Natural killer cell (primary cell): ENCODE measurements at regions not wholly inside any gene's neighbourhood (a gene's known extent, or its start where the extent isn't known, plus 50 kb on each side); places are given as distances from the start of the nearest gene placed in this dataset.

Experiments
- ATAC-seq, 3 donors: fragments of 150-1000 bp in 2 of 3; fragments of 200-7000 bp in 1 of 3; cut with Tn5 transposase; 1 replicate in 1 of 3; 2 replicates in 2 of 3; pipeline ENCODE4 v1.10.0; 2021; ENCODE audit warnings: mild to moderate bottlenecking in 2 of 3, moderate library complexity in 2 of 3
- DNase-seq, 2 donors: peaks; one replicate each; pipeline versions ENCODE4 v3.0.0 to v3.0.0-alpha.2; 2013 to 2021; ENCODE audit warnings: mixed read lengths in 1 of 2
- H3K27ac ChIP-seq: one replicate; pipeline ENCODE4 v1.5.1; 2013; ENCODE audit warnings: mild to moderate bottlenecking, low read length
- H3K27me3 ChIP-seq: one replicate; pipeline ENCODE4 v1.6.1; 2013; ENCODE audit warnings: low read length; ENCODE audit not compliant: control insufficient read depth, insufficient read depth
- H3K36me3 ChIP-seq: one replicate; pipeline ENCODE4 v1.6.1; 2013; ENCODE audit warnings: low read length; ENCODE audit not compliant: control insufficient read depth, insufficient read depth
- H3K4me1 ChIP-seq: one replicate; pipeline ENCODE4 v1.6.1; 2013; ENCODE audit warnings: low read length; ENCODE audit not compliant: control insufficient read depth, insufficient read depth
- H3K4me3 ChIP-seq: one replicate; pipeline ENCODE4 v1.5.1; 2013; ENCODE audit warnings: low read length
- H3K9me3 ChIP-seq: one replicate; pipeline ENCODE4 v1.6.1; 2013; ENCODE audit warnings: low read length; ENCODE audit not compliant: control insufficient read depth, insufficient read depth
- H3K27ac Mint-ChIP-seq, 2 donors: one replicate each; pipeline ENCODE4 v1.8.0; 2022; ENCODE audit warnings: mild to moderate bottlenecking in 2 of 2, mixed read lengths in 2 of 2, moderate library complexity in 1 of 2
- H3K27me3 Mint-ChIP-seq, 2 donors: one replicate each; pipeline ENCODE4 v1.8.0; 2022; ENCODE audit warnings: low read depth in 2 of 2, mixed read lengths in 2 of 2
- H3K36me3 Mint-ChIP-seq: one replicate; pipeline ENCODE4 v1.8.0; 2022; ENCODE audit warnings: mixed read lengths
- H3K4me1 Mint-ChIP-seq, 2 donors: one replicate each; pipeline ENCODE4 v1.8.0; 2022; ENCODE audit warnings: mixed read lengths in 2 of 2
- H3K4me3 Mint-ChIP-seq: one replicate; pipeline ENCODE4 v1.8.0; 2022; ENCODE audit warnings: mild to moderate bottlenecking, moderate library complexity, mixed read lengths
- H3K9me3 Mint-ChIP-seq, 2 donors: one replicate each; pipeline ENCODE4 v1.8.0; 2022; ENCODE audit warnings: mixed read lengths in 2 of 2
- WGBS: methylation state at CpG from one replicate; pipeline ENCODE4 v1.1.7; 2013; ENCODE audit warnings: missing lambda C conversion rate; ENCODE audit not compliant: insufficient coverage; 5-methylcytosine and 5-hydroxymethylcytosine counted together
- intact Hi-C: fragments of 100-400 bp; cut with micrococcal nuclease; formaldehyde crosslinking; loops from one replicate; pipeline ENCODE4 v1.14.2; 2022
- TF ChIP-seq, protein P1 (sequence below): fragments of 200-600 bp; IDR thresholded peaks from one replicate; pipeline ENCODE4 v1.8.0; 2022; ENCODE audit warnings: antibody characterized with exemption

- no peak for ATAC-seq
- no CpG with 5 or more reads among the region's 2 CpGs for WGBS
Observed at GRCh38 chr10:75304741-75305390, 69.1 kb upstream of the COMTD1 start.

DNA sequence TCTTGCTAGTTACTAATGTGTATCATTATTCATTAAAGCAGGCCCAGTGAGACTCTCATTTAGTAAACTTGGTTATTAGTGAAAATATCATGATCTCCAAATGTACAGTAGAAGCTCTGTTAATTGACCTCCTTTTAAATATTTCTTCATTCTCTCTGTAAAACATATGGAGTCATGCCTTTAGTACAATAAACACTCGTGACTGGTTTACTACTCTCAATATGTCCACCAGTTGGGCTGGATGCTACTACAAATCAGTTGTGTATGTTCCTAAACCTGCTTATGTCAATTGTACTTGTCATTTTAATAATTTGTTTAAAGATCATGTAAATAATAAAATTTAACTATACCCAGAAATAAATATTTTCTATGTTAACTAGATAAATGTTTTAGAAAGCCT lies 68.6 kb upstream of the COMTD1 start:
- Histone ChIP-seq H3K27ac (no peak overlapping the region), H3K4me1 (no peaks in the 10 kb centered on the region), H3K4me3 (no peak overlapping the region), H3K9me3 (no peaks in the 10 kb centered on the region), H3K27me3 (no peaks in the 10 kb centered on the region), H3K36me3 (no peaks in the 10 kb centered on the region)
- Mint-ChIP-seq H3K4me3 (no peak overlapping the region), H3K9me3 (no peaks in the 10 kb centered on the region), H3K27ac (no peak overlapping the region), H3K27me3 (peaks cover 10 to 18% of the 10 kb centered on the region in 2 donors), H3K4me1 (no peaks in the 10 kb centered on the region), H3K36me3 (peaks cover 7% of the 10 kb centered on the region)
- TF ChIP-seq, protein P1, sequence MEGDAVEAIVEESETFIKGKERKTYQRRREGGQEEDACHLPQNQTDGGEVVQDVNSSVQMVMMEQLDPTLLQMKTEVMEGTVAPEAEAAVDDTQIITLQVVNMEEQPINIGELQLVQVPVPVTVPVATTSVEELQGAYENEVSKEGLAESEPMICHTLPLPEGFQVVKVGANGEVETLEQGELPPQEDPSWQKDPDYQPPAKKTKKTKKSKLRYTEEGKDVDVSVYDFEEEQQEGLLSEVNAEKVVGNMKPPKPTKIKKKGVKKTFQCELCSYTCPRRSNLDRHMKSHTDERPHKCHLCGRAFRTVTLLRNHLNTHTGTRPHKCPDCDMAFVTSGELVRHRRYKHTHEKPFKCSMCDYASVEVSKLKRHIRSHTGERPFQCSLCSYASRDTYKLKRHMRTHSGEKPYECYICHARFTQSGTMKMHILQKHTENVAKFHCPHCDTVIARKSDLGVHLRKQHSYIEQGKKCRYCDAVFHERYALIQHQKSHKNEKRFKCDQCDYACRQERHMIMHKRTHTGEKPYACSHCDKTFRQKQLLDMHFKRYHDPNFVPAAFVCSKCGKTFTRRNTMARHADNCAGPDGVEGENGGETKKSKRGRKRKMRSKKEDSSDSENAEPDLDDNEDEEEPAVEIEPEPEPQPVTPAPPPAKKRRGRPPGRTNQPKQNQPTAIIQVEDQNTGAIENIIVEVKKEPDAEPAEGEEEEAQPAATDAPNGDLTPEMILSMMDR: no peak
- ATAC-seq (no peak), DNase-seq (no peak)
- 89% methylated on average over 1 of the region's 1 CpG for WGBS
- intact Hi-C loops: no loop called here

More at GRCh38 chr10:75304741-75305390, 69.1 kb upstream of the COMTD1 start:
- Mint-ChIP-seq H3K4me1 (no peaks in the 10 kb centered on the region), H3K4me3 (no peak overlapping the region), H3K36me3 (peaks cover 7% of the 10 kb centered on the region), H3K27me3 (peaks cover 7 to 18% of the 10 kb centered on the region in 2 donors), H3K9me3 (no peaks in the 10 kb centered on the region), H3K27ac (no peak overlapping the region)
- Histone ChIP-seq H3K9me3 (no peaks in the 10 kb centered on the region), H3K4me3 (no peak overlapping the region), H3K27ac (no peak overlapping the region), H3K27me3 (no peaks in the 10 kb centered on the region), H3K4me1 (no peaks in the 10 kb centered on the region), H3K36me3 (no peaks in the 10 kb centered on the region)
- no peak for DNase-seq
- intact Hi-C loops: no loop called here
- TF ChIP-seq, protein P1: no peak

- Histone ChIP-seq H3K36me3 (no peaks in the 10 kb centered on the region), H3K4me3 (no peak overlapping the region), H3K27ac (no peak overlapping the region), H3K4me1 (no peaks in the 10 kb centered on the region), H3K27me3 (no peaks in the 10 kb centered on the region), H3K9me3 (no peaks in the 10 kb centered on the region)
- peaks cover 10 to 18% of the 10 kb centered on the region in 2 donors for H3K27me3 Mint-ChIP-seq
- 70% methylated on average over 1 of the region's 2 CpGs for WGBS
- no peaks in the 10 kb centered on the region for H3K4me1 Mint-ChIP-seq
- peaks cover 7% of the 10 kb centered on the region for H3K36me3 Mint-ChIP-seq
- intact Hi-C loops: no loop called here
- DNase-seq: no peak
- no peaks in the 10 kb centered on the region for H3K9me3 Mint-ChIP-seq
- TF ChIP-seq, protein P1: no peak
- no peak overlapping the region for H3K27ac Mint-ChIP-seq
- H3K4me3 Mint-ChIP-seq: no peak overlapping the region
- no peak for ATAC-seq
Observed at GRCh38 chr10:75303045-75303777, 67.5 kb upstream of the COMTD1 start.
